ENCODE measurements at regions not wholly inside any gene's neighbourhood (a gene's known extent, or its start where the extent isn't known, plus 50 kb on each side); places are given as distances from the start of the nearest gene placed in this dataset.

DNA sequence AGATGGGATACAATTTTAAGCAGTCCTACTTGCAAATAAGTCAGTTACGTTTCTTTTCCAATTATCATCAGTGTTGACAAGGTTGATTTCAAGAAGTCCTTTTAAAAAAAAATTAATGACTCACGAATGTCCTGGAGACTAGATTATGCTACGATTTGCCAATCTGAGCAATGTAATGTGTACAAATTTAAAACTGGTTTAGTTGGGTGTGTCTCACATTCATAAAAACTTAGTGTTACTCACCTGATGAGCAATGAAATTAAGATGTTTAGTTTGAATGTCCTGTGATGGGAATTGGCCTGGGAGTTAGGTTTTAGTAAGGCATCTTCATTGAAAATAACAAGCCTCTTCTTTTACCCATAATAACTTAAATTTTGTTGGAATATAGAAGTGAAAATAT is 136.7 kb upstream of the POF1B start:
- Histone ChIP-seq H3K27ac (ENCODE audit: extremely low read depth, low read depth, low read length) (no peak overlapping the region), H3K9me3 (ENCODE audit: control insufficient read depth, insufficient read depth, low read depth, low read length) (no peaks in the 10 kb centered on the region; the same call in 1 of the 2 replicates), H3K4me1 (ENCODE audit: control insufficient read depth, insufficient read depth, low read length) (no peaks in the 10 kb centered on the region), H3K36me3 (ENCODE audit: control insufficient read depth in 2 of 2, insufficient read depth in 1 of 2, low read length in 2 of 2) (no peaks in the 10 kb centered on the region), H3K4me3 (ENCODE audit: low read depth, low read length) (no peak overlapping the region)
- POLR2A ChIA-PET: no interaction called here
- no peak for TF ChIP-seq MYNN (tag by site-specific recombination; IDR thresholded peaks at IDR 0.05; ENCODE audit: borderline replicate concordance)
- no peak for TF ChIP-seq WT1 (tag by site-specific recombination; IDR thresholded peaks at IDR 0.05)
- TF ChIP-seq ZNF274 (IDR thresholded peaks at IDR 0.05; ENCODE audit: low read length): no peak
- no peak for TF ChIP-seq ZNF274 (tag by site-specific recombination; IDR thresholded peaks at IDR 0.05; ENCODE audit: borderline replicate concordance)
- TF ChIP-seq BCL11B (tag by site-specific recombination; IDR thresholded peaks at IDR 0.05; ENCODE audit: low read depth): no peak
- TF ChIP-seq GLI2 (tag by site-specific recombination; IDR thresholded peaks at IDR 0.05; ENCODE audit: borderline replicate concordance, low read depth): no peak
- no peak for TF ChIP-seq ZNF621 (tag by site-specific recombination; IDR thresholded peaks at IDR 0.05)
- TF ChIP-seq ZBTB17 (tag by site-specific recombination; IDR thresholded peaks at IDR 0.05): no peak
- CTCF ChIA-PET: no interaction called here

DNA sequence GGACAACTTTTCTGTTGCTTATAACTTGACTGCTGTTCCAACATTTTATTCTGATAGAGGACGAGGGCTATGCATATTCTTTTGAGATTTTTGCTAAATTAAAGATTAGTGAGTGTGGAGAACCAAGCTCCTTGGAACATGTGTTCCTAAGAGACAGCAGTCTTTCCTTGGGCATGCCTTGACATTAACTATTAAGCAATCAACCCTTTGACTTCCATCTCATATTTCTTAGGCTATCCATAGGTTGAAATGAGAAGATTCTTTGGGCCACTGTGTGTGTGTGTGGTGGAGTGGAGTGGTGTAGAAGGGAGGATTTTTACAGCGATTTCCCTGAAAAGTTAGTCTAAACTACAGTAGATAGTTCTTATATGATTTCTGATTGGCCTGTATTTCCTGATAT is 127.4 kb upstream of the POF1B start:
- H3K4me1 ChIP-seq (ENCODE audit: control insufficient read depth, insufficient read depth, low read length): no peaks in the 10 kb centered on the region
- no peak for TF ChIP-seq ZNF621 (tag by site-specific recombination; IDR thresholded peaks at IDR 0.05)
- TF ChIP-seq ZNF48 (tag by site-specific recombination; IDR thresholded peaks at IDR 0.05): no peak
- TF ChIP-seq ZNF670 (tag by site-specific recombination; IDR thresholded peaks at IDR 0.05; ENCODE audit: low read depth): no peak
- H3K4me3 ChIP-seq (ENCODE audit: low read depth, low read length): no peak overlapping the region
- ChIA-PET POLR2A (no interaction called here), CTCF (no interaction called here)
- H3K9me3 ChIP-seq (ENCODE audit: control insufficient read depth, insufficient read depth, low read depth, low read length): no peaks in the 10 kb centered on the region
- H3K27ac ChIP-seq (ENCODE audit: extremely low read depth, low read depth, low read length): no peak overlapping the region
- no peaks in the 10 kb centered on the region for H3K36me3 ChIP-seq (ENCODE audit: control insufficient read depth in 2 of 2, insufficient read depth in 1 of 2, low read length in 2 of 2)

DNA sequence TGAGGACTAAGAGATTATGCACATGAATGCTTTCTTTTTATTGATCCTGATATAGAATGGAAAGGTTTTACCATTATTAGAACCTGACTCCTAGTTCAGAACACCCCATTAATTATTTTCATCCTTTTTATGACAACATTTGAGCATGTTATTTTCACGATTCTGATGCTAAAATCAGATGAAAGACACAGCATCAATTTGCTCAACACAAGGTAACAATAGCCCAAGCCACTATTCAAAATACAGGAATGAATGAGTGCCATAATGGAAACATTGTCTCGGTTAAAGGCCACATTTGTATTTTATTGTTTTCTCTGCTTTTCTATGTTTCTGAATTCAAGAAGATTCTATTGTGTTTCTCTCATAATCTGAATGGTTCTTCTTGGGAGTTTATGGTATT is 126.3 kb upstream of the POF1B start:
- Histone ChIP-seq H3K4me1 (ENCODE audit: control insufficient read depth, insufficient read depth, low read length) (no peaks in the 10 kb centered on the region), H3K27ac (ENCODE audit: extremely low read depth, low read depth, low read length) (no peak overlapping the region), H3K9me3 (ENCODE audit: control insufficient read depth, insufficient read depth, low read depth, low read length) (no peaks in the 10 kb centered on the region), H3K36me3 (ENCODE audit: control insufficient read depth in 2 of 2, insufficient read depth in 1 of 2, low read length in 2 of 2) (no peaks in the 10 kb centered on the region), H3K4me3 (ENCODE audit: low read depth, low read length) (no peak overlapping the region)
- ChIA-PET POLR2A (interaction anchor here (0.6 kb wide), 1 partner anchor 422 kb away, joined by 7 read pairs; no protein-coding TSS in a partner anchor), CTCF (no interaction called here)
- TF ChIP-seq, protein P1, sequence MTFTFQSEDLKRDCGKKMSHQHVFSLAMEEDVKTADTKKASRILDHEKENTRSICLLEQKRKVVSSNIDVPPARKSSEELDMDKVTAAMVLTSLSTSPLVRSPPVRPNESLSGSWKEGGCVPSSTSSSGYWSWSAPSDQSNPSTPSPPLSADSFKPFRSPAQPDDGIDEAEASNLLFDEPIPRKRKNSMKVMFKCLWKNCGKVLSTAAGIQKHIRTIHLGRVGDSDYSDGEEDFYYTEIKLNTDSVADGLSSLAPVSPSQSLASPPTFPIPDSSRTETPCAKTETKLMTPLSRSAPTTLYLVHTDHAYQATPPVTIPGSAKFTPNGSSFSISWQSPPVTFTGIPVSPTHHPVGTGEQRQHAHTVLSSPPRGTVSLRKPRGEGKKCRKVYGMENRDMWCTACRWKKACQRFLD (tag by site-specific recombination; IDR thresholded peaks at IDR 0.05): no peak
- TF ChIP-seq ZNF529 (tag by site-specific recombination; IDR thresholded peaks at IDR 0.05; ENCODE audit: insufficient replicate concordance): no peak
- no peak for TF ChIP-seq ZNF473 (tag by site-specific recombination; IDR thresholded peaks at IDR 0.05)
- TF ChIP-seq GLI2 (tag by site-specific recombination; IDR thresholded peaks at IDR 0.05; ENCODE audit: borderline replicate concordance, low read depth): no peak
- TF ChIP-seq ZNF211 (tag by site-specific recombination; IDR thresholded peaks at IDR 0.05; ENCODE audit: low read depth): no peak
- TF ChIP-seq, protein P2, sequence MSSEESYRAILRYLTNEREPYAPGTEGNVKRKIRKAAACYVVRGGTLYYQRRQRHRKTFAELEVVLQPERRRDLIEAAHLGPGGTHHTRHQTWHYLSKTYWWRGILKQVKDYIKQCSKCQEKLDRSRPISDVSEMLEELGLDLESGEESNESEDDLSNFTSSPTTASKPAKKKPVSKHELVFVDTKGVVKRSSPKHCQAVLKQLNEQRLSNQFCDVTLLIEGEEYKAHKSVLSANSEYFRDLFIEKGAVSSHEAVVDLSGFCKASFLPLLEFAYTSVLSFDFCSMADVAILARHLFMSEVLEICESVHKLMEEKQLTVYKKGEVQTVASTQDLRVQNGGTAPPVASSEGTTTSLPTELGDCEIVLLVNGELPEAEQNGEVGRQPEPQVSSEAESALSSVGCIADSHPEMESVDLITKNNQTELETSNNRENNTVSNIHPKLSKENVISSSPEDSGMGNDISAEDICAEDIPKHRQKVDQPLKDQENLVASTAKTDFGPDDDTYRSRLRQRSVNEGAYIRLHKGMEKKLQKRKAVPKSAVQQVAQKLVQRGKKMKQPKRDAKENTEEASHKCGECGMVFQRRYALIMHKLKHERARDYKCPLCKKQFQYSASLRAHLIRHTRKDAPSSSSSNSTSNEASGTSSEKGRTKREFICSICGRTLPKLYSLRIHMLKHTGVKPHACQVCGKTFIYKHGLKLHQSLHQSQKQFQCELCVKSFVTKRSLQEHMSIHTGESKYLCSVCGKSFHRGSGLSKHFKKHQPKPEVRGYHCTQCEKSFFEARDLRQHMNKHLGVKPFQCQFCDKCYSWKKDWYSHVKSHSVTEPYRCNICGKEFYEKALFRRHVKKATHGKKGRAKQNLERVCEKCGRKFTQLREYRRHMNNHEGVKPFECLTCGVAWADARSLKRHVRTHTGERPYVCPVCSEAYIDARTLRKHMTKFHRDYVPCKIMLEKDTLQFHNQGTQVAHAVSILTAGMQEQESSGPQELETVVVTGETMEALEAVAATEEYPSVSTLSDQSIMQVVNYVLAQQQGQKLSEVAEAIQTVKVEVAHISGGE (tag by site-specific recombination; conservative IDR thresholded peaks at IDR 0.05; ENCODE audit: low read depth): no peak
- TF ChIP-seq, protein P3, sequence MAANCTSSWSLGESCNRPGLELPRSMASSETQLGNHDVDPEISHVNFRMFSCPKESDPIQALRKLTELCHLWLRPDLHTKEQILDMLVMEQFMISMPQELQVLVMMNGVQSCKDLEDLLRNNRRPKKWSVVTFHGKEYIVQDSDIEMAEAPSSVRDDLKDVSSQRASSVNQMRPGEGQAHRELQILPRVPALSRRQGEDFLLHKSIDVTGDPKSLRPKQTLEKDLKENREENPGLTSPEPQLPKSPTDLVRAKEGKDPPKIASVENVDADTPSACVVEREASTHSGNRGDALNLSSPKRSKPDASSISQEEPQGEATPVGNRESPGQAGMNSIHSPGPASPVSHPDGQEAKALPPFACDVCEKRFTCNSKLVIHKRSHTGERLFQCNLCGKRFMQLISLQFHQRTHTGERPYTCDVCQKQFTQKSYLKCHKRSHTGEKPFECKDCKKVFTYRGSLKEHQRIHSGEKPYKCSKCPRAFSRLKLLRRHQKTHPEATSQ (tag by site-specific recombination; IDR thresholded peaks at IDR 0.05): no peak
- no peak for TF ChIP-seq SP3 (tag by site-specific recombination; IDR thresholded peaks at IDR 0.05)
- TF ChIP-seq ZNF311 (tag by site-specific recombination; IDR thresholded peaks at IDR 0.05; ENCODE audit: borderline replicate concordance): no peak
- no peak for TF ChIP-seq ZNF621 (tag by site-specific recombination; IDR thresholded peaks at IDR 0.05)
- no peak for TF ChIP-seq ZNF433 (tag by site-specific recombination; IDR thresholded peaks at IDR 0.05; ENCODE audit: low read depth)
- no peak for TF ChIP-seq ZNF48 (tag by site-specific recombination; IDR thresholded peaks at IDR 0.05)
- TF ChIP-seq ZNF610 (tag by site-specific recombination; IDR thresholded peaks at IDR 0.05; ENCODE audit: borderline replicate concordance): no peak
- TF ChIP-seq SALL2 (tag by site-specific recombination; IDR thresholded peaks at IDR 0.05; ENCODE audit: borderline replicate concordance): no peak
- TF ChIP-seq SP7 (tag by site-specific recombination; IDR thresholded peaks at IDR 0.05): no peak
- TF ChIP-seq, protein P4, sequence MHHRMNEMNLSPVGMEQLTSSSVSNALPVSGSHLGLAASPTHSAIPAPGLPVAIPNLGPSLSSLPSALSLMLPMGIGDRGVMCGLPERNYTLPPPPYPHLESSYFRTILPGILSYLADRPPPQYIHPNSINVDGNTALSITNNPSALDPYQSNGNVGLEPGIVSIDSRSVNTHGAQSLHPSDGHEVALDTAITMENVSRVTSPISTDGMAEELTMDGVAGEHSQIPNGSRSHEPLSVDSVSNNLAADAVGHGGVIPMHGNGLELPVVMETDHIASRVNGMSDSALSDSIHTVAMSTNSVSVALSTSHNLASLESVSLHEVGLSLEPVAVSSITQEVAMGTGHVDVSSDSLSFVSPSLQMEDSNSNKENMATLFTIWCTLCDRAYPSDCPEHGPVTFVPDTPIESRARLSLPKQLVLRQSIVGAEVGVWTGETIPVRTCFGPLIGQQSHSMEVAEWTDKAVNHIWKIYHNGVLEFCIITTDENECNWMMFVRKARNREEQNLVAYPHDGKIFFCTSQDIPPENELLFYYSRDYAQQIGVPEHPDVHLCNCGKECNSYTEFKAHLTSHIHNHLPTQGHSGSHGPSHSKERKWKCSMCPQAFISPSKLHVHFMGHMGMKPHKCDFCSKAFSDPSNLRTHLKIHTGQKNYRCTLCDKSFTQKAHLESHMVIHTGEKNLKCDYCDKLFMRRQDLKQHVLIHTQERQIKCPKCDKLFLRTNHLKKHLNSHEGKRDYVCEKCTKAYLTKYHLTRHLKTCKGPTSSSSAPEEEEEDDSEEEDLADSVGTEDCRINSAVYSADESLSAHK (tag by site-specific recombination; IDR thresholded peaks at IDR 0.05): no peak
